Ramos (cell line): ENCODE measurements at regions not wholly inside any gene's neighbourhood (a gene's known extent, or its start where the extent isn't known, plus 50 kb on each side); places are given as distances from the start of the nearest gene placed in this dataset.
"Not testable (repeated sequence)": the region's sequence is repeated elsewhere in the genome, so short reads cannot be mapped to it uniquely, and the experiment has no call there.

Experiments
- in situ Hi-C: fragments of 300-500 bp; cut with MboI; formaldehyde crosslinking; loops from one replicate; pipeline ENCODE4 v1.14.3; 2022; ENCODE audit warnings: low sequenced_read_pairs; ENCODE audit not compliant: unreplicated experiment

DNA sequence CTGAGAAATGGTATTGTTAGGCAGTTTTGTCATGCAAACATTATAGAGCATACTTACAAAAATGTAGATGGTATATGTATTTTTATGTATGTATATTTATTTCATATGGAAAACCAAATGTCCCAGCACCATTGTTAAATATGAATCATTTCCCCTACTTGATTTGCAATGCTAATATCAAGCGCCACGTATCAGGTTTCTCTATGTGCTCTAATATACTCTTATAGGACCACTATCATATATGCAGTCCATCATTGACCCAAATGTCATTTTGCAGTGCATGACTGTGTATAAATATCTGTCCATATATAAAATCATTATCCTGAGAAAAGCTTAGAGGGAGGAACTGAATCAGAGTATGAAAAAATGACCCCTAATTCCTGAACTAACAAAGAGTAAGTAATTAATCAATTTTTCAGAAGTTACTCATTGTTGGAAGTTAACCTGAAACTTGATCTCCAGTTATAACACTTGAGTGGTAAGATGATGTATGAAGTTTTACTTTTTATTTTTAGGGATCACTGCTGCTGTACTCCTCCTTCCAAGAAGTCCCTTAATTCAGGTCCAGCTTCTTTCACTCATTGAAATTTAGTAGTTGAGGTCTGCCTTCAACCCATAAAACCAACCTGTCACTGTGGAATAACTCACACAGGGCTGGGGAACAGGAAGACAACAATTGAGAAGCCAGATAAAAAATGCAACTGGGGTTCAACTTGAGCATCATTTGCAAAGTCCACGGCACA, 134.8 kb upstream of the LDB2 start:
- in situ Hi-C loops: no loop called here

GRCh38 chr4:17030543-17030942, 132.1 kb upstream of the LDB2 start:
- in situ Hi-C loops: no loop called here

DNA sequence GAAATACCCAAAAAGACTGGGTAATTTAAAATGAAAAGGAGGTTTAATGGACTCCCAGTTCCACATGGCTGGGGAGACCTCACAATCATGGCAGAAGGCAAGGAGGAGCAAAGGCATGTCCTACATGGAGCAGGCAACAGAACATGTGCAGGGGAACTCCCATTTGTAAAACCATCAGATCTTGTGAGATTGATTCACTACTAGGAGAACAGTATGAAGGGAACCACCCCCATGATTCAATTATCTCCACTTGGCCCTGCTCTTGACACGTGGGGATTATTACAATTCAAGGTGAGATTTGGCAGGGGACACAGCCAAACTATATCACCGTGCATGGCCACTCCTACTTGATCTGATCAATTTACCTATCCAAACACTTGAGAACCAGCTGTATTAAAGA, 131.5 kb upstream of the LDB2 start:
- in situ Hi-C loops: no loop called here

- in situ Hi-C loops: no loop called here
Observed at GRCh38 chr4:17029432-17029831, 131.0 kb upstream of the LDB2 start.

- in situ Hi-C loops: no loop called here
Observed at GRCh38 chr4:17027495-17027894, 129.1 kb upstream of the LDB2 start.

DNA sequence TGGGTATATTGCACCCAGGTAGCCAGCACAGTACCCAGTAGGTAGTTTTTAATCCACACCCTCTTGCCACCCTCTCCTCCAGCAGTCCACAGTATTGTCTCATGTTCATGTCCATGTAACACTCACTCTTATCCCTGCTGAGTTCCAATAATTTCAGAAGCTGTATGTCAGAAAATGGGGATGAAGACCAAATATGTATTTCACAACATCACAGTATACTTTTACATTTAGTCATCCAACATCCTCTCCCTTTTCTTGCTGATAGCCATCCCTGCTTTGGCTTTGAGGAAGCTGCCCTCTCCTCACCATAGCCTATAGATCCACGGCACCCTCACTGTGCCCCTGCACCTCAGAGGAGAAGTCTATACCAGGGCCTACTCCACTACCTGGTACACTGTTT, 126.0 kb upstream of the LDB2 start:
- in situ Hi-C loops: no loop called here

DNA sequence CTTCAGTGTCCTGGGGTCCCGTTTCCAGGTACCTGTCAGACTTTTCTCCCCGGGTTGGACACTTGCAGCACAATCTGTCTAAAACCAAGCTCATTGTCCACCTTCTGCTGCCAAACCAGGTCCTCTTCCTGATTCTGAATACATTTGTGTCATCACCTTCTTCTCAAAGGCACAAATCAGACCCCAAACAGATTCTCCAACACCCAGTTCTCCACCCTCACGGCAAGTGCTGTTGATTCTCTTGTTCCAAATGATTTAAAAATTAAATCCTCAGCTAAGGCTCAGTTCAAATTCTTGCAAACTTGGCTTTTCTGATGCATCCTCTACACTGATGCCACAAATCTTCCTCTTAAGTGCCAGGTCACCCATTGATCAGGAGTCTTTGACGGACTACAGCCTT, 122.5 kb upstream of the LDB2 start:
- in situ Hi-C loops: no loop called here

GRCh38 chr4:17020451-17020850, 122.0 kb upstream of the LDB2 start:
- in situ Hi-C loops: no loop called here

DNA sequence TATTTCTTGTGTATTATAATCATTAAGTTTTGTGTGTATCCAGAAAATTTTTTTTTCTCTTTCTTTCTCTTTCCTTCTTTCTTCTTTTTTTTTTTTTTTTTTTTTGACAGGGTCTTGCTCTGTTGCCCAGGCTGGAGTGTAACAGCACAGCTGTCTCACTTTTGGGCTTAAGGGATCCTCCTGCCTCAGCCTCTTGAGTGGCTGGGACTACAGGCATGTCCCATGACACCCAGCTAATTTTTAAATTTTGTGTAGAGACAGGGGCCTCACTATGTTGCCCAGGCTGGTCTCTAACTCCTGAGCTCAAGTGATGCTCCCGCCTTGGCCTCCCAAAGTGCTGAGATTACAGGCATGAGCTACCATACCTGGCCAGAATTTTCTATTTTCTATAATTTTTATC, 120.2 kb upstream of the LDB2 start:
- in situ Hi-C loops: not testable (repeated sequence)

GRCh38 chr4:17018013-17018412, 119.6 kb upstream of the LDB2 start:
- in situ Hi-C loops: no loop called here

GRCh38 chr4:17013382-17014006, 115.0 kb upstream of the LDB2 start:
- in situ Hi-C loops: no loop called here

DNA sequence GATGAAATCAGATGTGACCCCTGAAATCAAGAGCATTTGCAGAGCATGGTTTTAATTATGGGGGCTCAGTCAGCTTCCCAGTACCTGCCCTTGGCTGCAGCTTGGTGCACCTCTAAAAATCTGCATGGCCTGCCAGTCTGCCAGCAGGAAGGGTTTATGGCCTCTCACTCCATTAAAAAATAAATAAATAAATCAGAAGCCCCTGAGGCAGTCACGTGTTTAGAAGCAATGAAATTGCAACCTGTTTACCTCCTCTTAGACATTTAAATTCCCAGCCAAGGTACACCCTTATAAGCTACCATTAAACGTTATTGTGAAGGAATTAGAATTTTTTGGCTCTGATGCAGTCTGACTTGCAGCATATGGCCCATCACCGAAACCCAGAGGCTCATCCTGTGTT, 114.0 kb upstream of the LDB2 start:
- in situ Hi-C loops: no loop called here

GRCh38 chr4:17010426-17011087, 112.1 kb upstream of the LDB2 start:
- in situ Hi-C loops: no loop called here

GRCh38 chr4:17009871-17010367, 111.5 kb upstream of the LDB2 start:
- in situ Hi-C loops: no loop called here

GRCh38 chr4:17008834-17009345, 110.4 kb upstream of the LDB2 start:
- in situ Hi-C loops: no loop called here

GRCh38 chr4:17003606-17004392, 105.4 kb upstream of the LDB2 start:
- in situ Hi-C loops: not testable (repeated sequence)

- in situ Hi-C loops: no loop called here
Observed at GRCh38 chr4:16995451-16995850, 97.0 kb upstream of the LDB2 start.

DNA sequence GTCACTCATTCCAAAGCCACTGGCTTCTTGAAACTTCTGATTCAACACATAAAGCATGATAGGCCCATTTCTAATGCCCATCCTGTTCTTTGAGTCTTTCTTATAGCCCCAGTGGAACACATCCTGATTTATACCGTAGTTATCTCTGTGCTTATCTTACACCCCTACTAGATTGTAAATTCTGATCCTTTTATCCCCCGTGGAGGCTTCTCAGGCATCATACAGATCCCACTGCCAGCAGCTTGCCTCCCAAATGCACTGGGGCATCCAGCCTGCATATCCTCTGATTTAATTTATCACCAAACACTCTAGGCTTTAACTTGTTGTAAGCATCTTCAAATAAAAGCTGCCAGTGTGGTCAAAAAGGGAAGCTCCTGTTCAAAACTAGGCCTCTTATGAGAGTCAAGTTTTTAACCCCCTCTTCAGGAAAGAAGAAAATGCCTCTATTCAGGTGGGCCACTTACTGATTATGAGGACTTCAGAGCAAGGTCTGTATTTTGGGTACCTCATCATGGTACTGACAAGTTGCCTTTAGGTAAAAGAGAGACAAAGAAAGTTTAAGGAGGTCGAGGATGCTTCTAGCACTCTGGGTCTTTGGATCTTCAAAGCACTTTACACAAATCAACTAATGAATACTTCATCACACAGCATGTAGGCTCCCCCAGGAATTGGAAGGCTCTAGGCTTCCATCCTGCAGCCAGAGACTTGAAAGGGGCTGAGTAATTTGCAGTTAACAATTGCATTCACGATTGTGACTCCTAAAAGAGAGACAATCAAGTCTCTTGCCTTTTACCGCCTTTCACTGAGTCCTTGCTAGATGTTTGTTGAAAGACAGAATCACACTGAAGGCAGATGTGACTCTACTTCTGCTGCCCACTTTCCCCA, 95.8 kb upstream of the LDB2 start:
- in situ Hi-C loops: no loop called here

DNA sequence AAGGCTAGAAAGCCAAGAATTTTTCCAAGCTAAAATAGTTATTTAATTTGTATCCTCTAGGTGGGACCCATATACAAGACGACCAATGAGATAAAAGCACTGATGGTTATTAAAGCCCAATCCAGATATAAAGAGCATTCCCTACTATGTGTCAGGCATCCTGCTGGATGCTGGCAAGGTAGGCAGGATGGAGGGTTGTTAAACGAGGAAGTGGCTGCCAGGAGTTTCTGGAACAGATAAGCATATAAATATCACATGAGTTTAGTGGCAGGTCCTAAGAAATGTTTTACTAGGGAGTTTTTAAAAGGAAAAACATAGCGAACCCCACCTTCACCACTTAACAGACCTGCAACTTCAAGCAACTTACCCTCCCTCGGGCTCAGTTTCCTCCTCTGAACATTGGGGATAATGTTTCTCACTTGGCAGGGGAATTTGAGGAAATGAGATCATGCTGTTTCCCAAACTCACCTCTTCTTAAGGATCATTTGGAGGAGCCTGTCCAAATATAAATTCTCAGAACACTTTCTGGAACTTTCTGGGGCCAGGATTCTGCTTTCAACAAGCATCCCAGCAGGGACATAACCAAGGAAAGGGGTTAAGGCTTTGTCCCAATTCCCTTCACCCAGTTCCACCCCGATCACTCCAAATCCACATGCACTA, 94.3 kb upstream of the LDB2 start:
- in situ Hi-C loops: no loop called here
